ENCODE measurements at regions not wholly inside any gene's neighbourhood (a gene's known extent, or its start where the extent isn't known, plus 50 kb on each side); places are given as distances from the start of the nearest gene placed in this dataset.
"Not testable (repeated sequence)": the region's sequence is repeated elsewhere in the genome, so short reads cannot be mapped to it uniquely, and the experiment has no call there.

GRCh38 chr2:231869016-231869415 lies 57.2 kb downstream of the NPPC start:
- not testable (repeated sequence) for TF ChIP-seq FOSL1 (IDR thresholded peaks at IDR 0.05; ENCODE audit: insufficient read depth, low read depth, low read length); CTCF (IDR thresholded peaks at IDR 0.05; ENCODE audit: control extremely low read depth in 1 of 3, insufficient read depth in 1 of 3, low read depth in 1 of 3, low read length in 3 of 3); CEBPB (IDR thresholded peaks at IDR 0.05; ENCODE audit: low read depth, low read length); GABPA (IDR thresholded peaks at IDR 0.05; ENCODE audit: borderline replicate concordance, insufficient read depth, low read length); POLR2AphosphoS5 (IDR thresholded peaks at IDR 0.05; ENCODE audit: low read depth, low read length)

Data from H1 (cell line).